ENCODE measurements at regions not wholly inside any gene's neighbourhood (a gene's known extent, or its start where the extent isn't known, plus 50 kb on each side); places are given as distances from the start of the nearest gene placed in this dataset.
"Not testable (repeated sequence)": the region's sequence is repeated elsewhere in the genome, so short reads cannot be mapped to it uniquely, and the experiment has no call there.

- not testable (repeated sequence) for H4K91ac ChIP-seq (ENCODE audit: low read length); H3K9ac ChIP-seq (ENCODE audit: low read length); H3K18ac ChIP-seq (ENCODE audit: low read depth in 1 of 2, low read length in 2 of 2); H3K23ac ChIP-seq (ENCODE audit: low read length in 2 of 2); H2BK15ac ChIP-seq (ENCODE audit: low read depth, poor library complexity, severe bottlenecking); H2BK5ac ChIP-seq (ENCODE audit: low read depth, low read length, poor library complexity, severe bottlenecking); H3K27me3 ChIP-seq (ENCODE audit: control insufficient read depth in 1 of 2, insufficient read depth in 1 of 2, low read length in 2 of 2); H3K9me3 ChIP-seq (ENCODE audit: control insufficient read depth, low read length); H2AFZ ChIP-seq (ENCODE audit: low read depth, low read length); H3K4me3 ChIP-seq (ENCODE audit: insufficient read depth in 1 of 2, low read depth in 1 of 2, low read length in 2 of 2); H3K4ac ChIP-seq (ENCODE audit: low read depth in 1 of 2, low read length in 2 of 2); H4K8ac ChIP-seq (ENCODE audit: low read length); H3K14ac ChIP-seq (ENCODE audit: low read length in 2 of 2); H3K36me3 ChIP-seq (ENCODE audit: control insufficient read depth in 1 of 2, insufficient read depth in 2 of 2, low read depth in 1 of 2, low read length in 2 of 2); H3K79me1 ChIP-seq (replicated peaks; ENCODE audit: low read length, poor library complexity, severe bottlenecking); H3K4me1 ChIP-seq (ENCODE audit: control insufficient read depth, insufficient read depth, low read depth, low read length); H3K27ac ChIP-seq (ENCODE audit: low read length, poor library complexity, severe bottlenecking); DNase-seq; H2AK5ac ChIP-seq (ENCODE audit: low read length, severe bottlenecking); H2BK12ac ChIP-seq (ENCODE audit: low read length in 2 of 2); H2BK120ac ChIP-seq (ENCODE audit: low read depth, low read length); H3K4me2 ChIP-seq (ENCODE audit: low read length, poor library complexity, severe bottlenecking)
- WGBS: no CpG with 5 or more reads among the region's 2 CpGs
Observed at GRCh38 chr1:761791-762190, 75.3 kb upstream of the OR4F16 start.

- not testable (repeated sequence) for H3K23ac ChIP-seq (ENCODE audit: low read length in 2 of 2); H2BK120ac ChIP-seq (ENCODE audit: low read depth, low read length); H3K4ac ChIP-seq (ENCODE audit: low read depth in 1 of 2, low read length in 2 of 2); H3K18ac ChIP-seq (ENCODE audit: low read depth in 1 of 2, low read length in 2 of 2); H3K4me2 ChIP-seq (ENCODE audit: low read length, poor library complexity, severe bottlenecking); H4K91ac ChIP-seq (ENCODE audit: low read length); H3K4me3 ChIP-seq (ENCODE audit: insufficient read depth in 1 of 2, low read depth in 1 of 2, low read length in 2 of 2); H3K27me3 ChIP-seq (ENCODE audit: control insufficient read depth in 1 of 2, insufficient read depth in 1 of 2, low read length in 2 of 2); H3K79me1 ChIP-seq (replicated peaks; ENCODE audit: low read length, poor library complexity, severe bottlenecking); H4K8ac ChIP-seq (ENCODE audit: low read length); H3K14ac ChIP-seq (ENCODE audit: low read length in 2 of 2); H3K9me3 ChIP-seq (ENCODE audit: control insufficient read depth, low read length); H2AFZ ChIP-seq (ENCODE audit: low read depth, low read length); H3K27ac ChIP-seq (ENCODE audit: low read length, poor library complexity, severe bottlenecking); H2BK12ac ChIP-seq (ENCODE audit: low read length in 2 of 2); H2BK15ac ChIP-seq (ENCODE audit: low read depth, poor library complexity, severe bottlenecking); DNase-seq; H2AK5ac ChIP-seq (ENCODE audit: low read length, severe bottlenecking); H2BK5ac ChIP-seq (ENCODE audit: low read depth, low read length, poor library complexity, severe bottlenecking); H3K4me1 ChIP-seq (ENCODE audit: control insufficient read depth, insufficient read depth, low read depth, low read length); H3K36me3 ChIP-seq (ENCODE audit: control insufficient read depth in 1 of 2, insufficient read depth in 2 of 2, low read depth in 1 of 2, low read length in 2 of 2); H3K9ac ChIP-seq (ENCODE audit: low read length)
- WGBS: no CpG with 5 or more reads among the region's 8 CpGs
Observed at GRCh38 chr1:771449-771848, 85.0 kb upstream of the OR4F16 start.

- H2BK5ac ChIP-seq (ENCODE audit: low read depth, low read length, poor library complexity, severe bottlenecking); H2BK120ac ChIP-seq (ENCODE audit: low read depth, low read length); DNase-seq; H3K4ac ChIP-seq (ENCODE audit: low read depth in 1 of 2, low read length in 2 of 2); H2AK5ac ChIP-seq (ENCODE audit: low read length, severe bottlenecking); H2BK12ac ChIP-seq (ENCODE audit: low read length in 2 of 2); H3K18ac ChIP-seq (ENCODE audit: low read depth in 1 of 2, low read length in 2 of 2); H3K9me3 ChIP-seq (ENCODE audit: control insufficient read depth, low read length); H3K79me1 ChIP-seq (replicated peaks; ENCODE audit: low read length, poor library complexity, severe bottlenecking); H4K8ac ChIP-seq (ENCODE audit: low read length); H2AFZ ChIP-seq (ENCODE audit: low read depth, low read length); H3K14ac ChIP-seq (ENCODE audit: low read length in 2 of 2); H3K27me3 ChIP-seq (ENCODE audit: control insufficient read depth in 1 of 2, insufficient read depth in 1 of 2, low read length in 2 of 2); H3K23ac ChIP-seq (ENCODE audit: low read length in 2 of 2); H4K91ac ChIP-seq (ENCODE audit: low read length); H3K27ac ChIP-seq (ENCODE audit: low read length, poor library complexity, severe bottlenecking); H2BK15ac ChIP-seq (ENCODE audit: low read depth, poor library complexity, severe bottlenecking); H3K36me3 ChIP-seq (ENCODE audit: control insufficient read depth in 1 of 2, insufficient read depth in 2 of 2, low read depth in 1 of 2, low read length in 2 of 2); H3K4me1 ChIP-seq (ENCODE audit: control insufficient read depth, insufficient read depth, low read depth, low read length): not testable (repeated sequence)
- peak overlapping the region in 1 of 2 experiments; percentile 83 for H3K4me3 ChIP-seq (ENCODE audit: insufficient read depth in 1 of 2, low read depth in 1 of 2, low read length in 2 of 2)
- H3K9ac ChIP-seq (ENCODE audit: low read length): peak overlapping the region; percentile 93
- WGBS: 96% methylated on average over 18 of the region's 23 CpGs
- H3K4me2 ChIP-seq (ENCODE audit: low read length, poor library complexity, severe bottlenecking): peak overlapping the region; percentile 75
Observed at GRCh38 chr1:777480-778180, 91.2 kb upstream of the OR4F16 start.

- not testable (repeated sequence) for H3K36me3 ChIP-seq (ENCODE audit: control insufficient read depth in 1 of 2, insufficient read depth in 2 of 2, low read depth in 1 of 2, low read length in 2 of 2); H3K9me3 ChIP-seq (ENCODE audit: control insufficient read depth, low read length); H4K91ac ChIP-seq (ENCODE audit: low read length); H3K4ac ChIP-seq (ENCODE audit: low read depth in 1 of 2, low read length in 2 of 2); H2BK15ac ChIP-seq (ENCODE audit: low read depth, poor library complexity, severe bottlenecking); H2BK5ac ChIP-seq (ENCODE audit: low read depth, low read length, poor library complexity, severe bottlenecking); H3K79me1 ChIP-seq (replicated peaks; ENCODE audit: low read length, poor library complexity, severe bottlenecking); H3K23ac ChIP-seq (ENCODE audit: low read length in 2 of 2); H2BK12ac ChIP-seq (ENCODE audit: low read length in 2 of 2); H3K4me1 ChIP-seq (ENCODE audit: control insufficient read depth, insufficient read depth, low read depth, low read length); H3K27me3 ChIP-seq (ENCODE audit: control insufficient read depth in 1 of 2, insufficient read depth in 1 of 2, low read length in 2 of 2); H2BK120ac ChIP-seq (ENCODE audit: low read depth, low read length); H3K14ac ChIP-seq (ENCODE audit: low read length in 2 of 2); H2AK5ac ChIP-seq (ENCODE audit: low read length, severe bottlenecking)
- under 1% methylated on average over 46 of the region's 65 CpGs for WGBS
- peak overlapping the region; percentile 93 for H3K9ac ChIP-seq (ENCODE audit: low read length)
- H3K4me2 ChIP-seq (ENCODE audit: low read length, poor library complexity, severe bottlenecking): peak overlapping the region; percentile 61
- H3K27ac ChIP-seq (ENCODE audit: low read length, poor library complexity, severe bottlenecking): peak overlapping the region; percentile 49
- H3K18ac ChIP-seq (ENCODE audit: low read depth in 1 of 2, low read length in 2 of 2): peak overlapping the region in 1 of 2 experiments; percentile 70
- peak overlapping the region; percentile 70 to 83 for H3K4me3 ChIP-seq (ENCODE audit: insufficient read depth in 1 of 2, low read depth in 1 of 2, low read length in 2 of 2)
- peak; percentile 99 for DNase-seq
- H4K8ac ChIP-seq (ENCODE audit: low read length): peak overlapping the region; percentile 84
- peak overlapping the region; percentile 27 for H2AFZ ChIP-seq (ENCODE audit: low read depth, low read length)
Observed at GRCh38 chr1:778451-779278, 92.2 kb upstream of the OR4F16 start.
